ENCODE measurements at regions not wholly inside any gene's neighbourhood (a gene's known extent, or its start where the extent isn't known, plus 50 kb on each side); places are given as distances from the start of the nearest gene placed in this dataset.

DNA sequence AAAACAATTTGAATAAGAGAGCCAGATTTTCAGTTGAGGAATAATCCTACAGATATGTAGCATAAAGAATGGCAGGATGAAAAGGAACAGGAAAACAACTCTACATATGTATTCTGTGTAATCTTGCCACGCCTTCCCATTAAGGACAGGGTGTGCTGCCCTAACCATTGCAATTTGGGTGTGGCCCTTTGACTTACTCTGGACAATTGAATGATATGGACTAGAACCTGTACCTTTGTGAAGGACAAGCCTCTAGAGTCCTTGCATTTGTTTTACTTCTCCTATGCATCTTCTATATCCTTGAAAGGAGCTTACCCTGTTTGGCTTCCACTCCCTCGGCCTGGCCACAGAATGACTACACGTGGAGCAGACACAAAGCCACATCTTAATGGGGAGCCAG is 1261.6 kb upstream of the GBE1 start:
- ChIA-PET POLR2A (no interaction called here), CTCF (no interaction called here)
- Mint-ChIP-seq H3K27ac (no peak overlapping the region), H3K36me3 (ENCODE audit: low read depth) (no peaks in the 10 kb centered on the region), H3K27me3 (no peaks in the 10 kb centered on the region), H3K4me1 (no peaks in the 10 kb centered on the region), H3K9me3 (peaks cover 3% of the 10 kb centered on the region), H3K4me3 (no peak overlapping the region)
- no peak for DNase-seq
- TF ChIP-seq, protein P1, sequence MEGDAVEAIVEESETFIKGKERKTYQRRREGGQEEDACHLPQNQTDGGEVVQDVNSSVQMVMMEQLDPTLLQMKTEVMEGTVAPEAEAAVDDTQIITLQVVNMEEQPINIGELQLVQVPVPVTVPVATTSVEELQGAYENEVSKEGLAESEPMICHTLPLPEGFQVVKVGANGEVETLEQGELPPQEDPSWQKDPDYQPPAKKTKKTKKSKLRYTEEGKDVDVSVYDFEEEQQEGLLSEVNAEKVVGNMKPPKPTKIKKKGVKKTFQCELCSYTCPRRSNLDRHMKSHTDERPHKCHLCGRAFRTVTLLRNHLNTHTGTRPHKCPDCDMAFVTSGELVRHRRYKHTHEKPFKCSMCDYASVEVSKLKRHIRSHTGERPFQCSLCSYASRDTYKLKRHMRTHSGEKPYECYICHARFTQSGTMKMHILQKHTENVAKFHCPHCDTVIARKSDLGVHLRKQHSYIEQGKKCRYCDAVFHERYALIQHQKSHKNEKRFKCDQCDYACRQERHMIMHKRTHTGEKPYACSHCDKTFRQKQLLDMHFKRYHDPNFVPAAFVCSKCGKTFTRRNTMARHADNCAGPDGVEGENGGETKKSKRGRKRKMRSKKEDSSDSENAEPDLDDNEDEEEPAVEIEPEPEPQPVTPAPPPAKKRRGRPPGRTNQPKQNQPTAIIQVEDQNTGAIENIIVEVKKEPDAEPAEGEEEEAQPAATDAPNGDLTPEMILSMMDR (IDR thresholded peaks at IDR 0.05), result no peak
- intact Hi-C loops (cut with micrococcal nuclease), result no loop called here
- ATAC-seq (ENCODE audit: low read depth), result no peak

DNA sequence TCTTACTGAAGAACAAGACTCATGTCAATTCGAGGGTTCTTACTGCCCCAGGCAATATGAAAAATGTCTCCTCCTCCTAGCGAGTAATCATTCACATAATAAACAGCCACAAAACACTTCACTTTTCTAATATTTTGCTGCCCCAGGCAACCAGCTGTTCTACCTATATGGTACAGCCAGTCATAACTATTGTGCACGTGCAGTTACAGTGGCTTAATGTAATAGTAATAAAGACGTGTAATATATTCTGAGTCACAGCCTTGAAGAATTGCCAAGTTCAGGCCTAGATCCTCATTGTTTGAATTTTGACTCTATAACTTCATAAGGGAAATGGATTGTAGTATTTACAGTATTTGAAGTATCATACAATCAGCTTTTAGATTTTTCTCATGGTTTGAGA is 1250.0 kb upstream of the GBE1 start:
- H3K4me3 Mint-ChIP-seq, result no peak overlapping the region
- H3K36me3 Mint-ChIP-seq (ENCODE audit: low read depth), result no peaks in the 10 kb centered on the region
- no peaks in the 10 kb centered on the region for H3K9me3 Mint-ChIP-seq
- no peaks in the 10 kb centered on the region for H3K27me3 Mint-ChIP-seq
- TF ChIP-seq, protein P1 (IDR thresholded peaks at IDR 0.05), result no peak
- ChIA-PET POLR2A (no interaction called here), CTCF (no interaction called here)
- intact Hi-C loops (cut with micrococcal nuclease), result no loop called here
- ATAC-seq (ENCODE audit: low read depth) (no peak), DNase-seq (no peak)
- no peaks in the 10 kb centered on the region for H3K4me1 Mint-ChIP-seq
- no peak overlapping the region for H3K27ac Mint-ChIP-seq

DNA sequence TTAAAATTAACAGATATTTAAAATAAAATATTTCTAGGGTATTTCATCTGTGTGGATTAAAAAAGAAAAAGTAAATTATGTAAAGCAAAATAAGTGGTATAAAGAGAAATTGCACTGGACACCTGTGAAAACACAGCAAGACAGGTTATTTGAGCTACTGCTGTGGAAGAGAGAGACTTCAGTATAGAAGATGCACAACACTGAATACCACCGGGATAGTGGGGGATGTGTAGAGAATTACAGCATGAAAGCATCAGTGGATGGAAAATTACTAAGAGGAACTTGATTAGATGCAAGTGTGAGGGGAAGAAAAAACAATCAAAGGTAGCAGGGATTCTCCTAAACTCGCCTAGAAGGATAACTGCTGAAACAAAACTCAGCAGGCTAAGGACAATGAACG is 1242.5 kb upstream of the GBE1 start:
- DNase-seq (no peak), ATAC-seq (ENCODE audit: low read depth) (no peak)
- Mint-ChIP-seq H3K9me3 (peaks cover 5% of the 10 kb centered on the region), H3K4me1 (no peaks in the 10 kb centered on the region), H3K4me3 (no peak overlapping the region), H3K27me3 (no peaks in the 10 kb centered on the region), H3K36me3 (ENCODE audit: low read depth) (no peaks in the 10 kb centered on the region), H3K27ac (no peak overlapping the region)
- ChIA-PET POLR2A (no interaction called here), CTCF (no interaction called here)
- intact Hi-C loops (cut with micrococcal nuclease), result no loop called here
- TF ChIP-seq, protein P1 (IDR thresholded peaks at IDR 0.05), result no peak

GRCh38 chr3:83002869-83003445 is 1241.5 kb upstream of the GBE1 start:
- H3K36me3 Mint-ChIP-seq (ENCODE audit: low read depth), result no peaks in the 10 kb centered on the region
- peaks cover 5% of the 10 kb centered on the region for H3K9me3 Mint-ChIP-seq
- no peak overlapping the region for H3K4me3 Mint-ChIP-seq
- intact Hi-C loops (cut with micrococcal nuclease), result no loop called here
- ChIA-PET CTCF (no interaction called here), POLR2A (no interaction called here)
- DNase-seq (no peak), ATAC-seq (ENCODE audit: low read depth) (no peak)
- TF ChIP-seq, protein P1 (IDR thresholded peaks at IDR 0.05), result no peak
- H3K27me3 Mint-ChIP-seq, result no peaks in the 10 kb centered on the region
- H3K4me1 Mint-ChIP-seq, result no peaks in the 10 kb centered on the region
- no peak overlapping the region for H3K27ac Mint-ChIP-seq

DNA sequence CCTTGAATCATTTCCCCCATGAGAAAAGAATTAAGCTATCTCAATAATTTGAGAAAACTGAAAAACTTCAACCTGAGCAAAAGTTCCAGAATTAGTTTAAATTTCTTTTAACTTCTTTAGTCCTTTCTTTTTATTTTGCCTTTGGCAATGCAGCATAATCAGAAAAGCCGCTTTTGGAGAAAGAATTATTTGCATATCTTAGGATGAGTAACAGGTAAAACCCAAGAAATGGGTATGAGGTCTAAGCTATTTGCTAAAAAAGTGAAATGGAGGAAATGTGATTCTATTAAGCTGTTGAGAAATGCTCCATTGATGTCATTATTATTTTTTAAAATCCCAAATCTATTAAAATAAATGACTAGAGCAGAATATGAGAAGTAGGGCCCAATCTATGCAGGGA is 1238.3 kb upstream of the GBE1 start:
- Mint-ChIP-seq H3K9me3 (peaks cover 15% of the 10 kb centered on the region), H3K4me1 (no peaks in the 10 kb centered on the region), H3K27me3 (no peaks in the 10 kb centered on the region), H3K4me3 (no peak overlapping the region), H3K36me3 (ENCODE audit: low read depth) (no peaks in the 10 kb centered on the region), H3K27ac (no peak overlapping the region)
- ChIA-PET POLR2A (no interaction called here), CTCF (no interaction called here)
- TF ChIP-seq, protein P1 (IDR thresholded peaks at IDR 0.05), result no peak
- intact Hi-C loops (cut with micrococcal nuclease), result no loop called here
- ATAC-seq (ENCODE audit: low read depth), result no peak
- DNase-seq, result no peak

All from activated B cell treated with CpG ODN at 0.5 μM for 24 hours (primary cell).